CD1c-positive myeloid dendritic cell (primary cell): ENCODE measurements at regions not wholly inside any gene's neighbourhood (a gene's known extent, or its start where the extent isn't known, plus 50 kb on each side); places are given as distances from the start of the nearest gene placed in this dataset.

ENCODE experiments used
- DNase-seq: peaks from one replicate; pipeline ENCODE4 v3.0.0-alpha.2; 2016; ENCODE audit errors: extremely low spot score

- DNase-seq = peak; percentile 19
Observed at GRCh38 chr12:81958406-81958805, 199.3 kb upstream of the PPFIA2 start.

GRCh38 chr12:81957631-81958030, 198.5 kb upstream of the PPFIA2 start:
- DNase-seq = no peak

GRCh38 chr12:81956468-81956860, 197.3 kb upstream of the PPFIA2 start:
- DNase-seq = no peak

GRCh38 chr12:81953541-81953940, 194.4 kb upstream of the PPFIA2 start:
- no peak for DNase-seq

- DNase-seq = no peak
Observed at GRCh38 chr12:81950871-81951270, 191.7 kb upstream of the PPFIA2 start.

- DNase-seq = peak; percentile 65
Observed at GRCh38 chr12:81949841-81950308, 190.7 kb upstream of the PPFIA2 start.

- DNase-seq = no peak
Observed at GRCh38 chr12:81949416-81949815, 190.3 kb upstream of the PPFIA2 start.

- DNase-seq = peak; percentile 43
Observed at GRCh38 chr12:81944886-81945285, 185.7 kb upstream of the PPFIA2 start.

GRCh38 chr12:81942594-81942993, 183.4 kb upstream of the PPFIA2 start:
- DNase-seq = peak; percentile 68

GRCh38 chr12:81930037-81930436, 170.9 kb upstream of the PPFIA2 start:
- no peak for DNase-seq

- no peak for DNase-seq
Observed at GRCh38 chr12:81896771-81897170, 137.6 kb upstream of the PPFIA2 start.

- DNase-seq = no peak
Observed at GRCh38 chr12:81888961-81889360, 129.8 kb upstream of the PPFIA2 start.

GRCh38 chr12:81888106-81888740, 129.1 kb upstream of the PPFIA2 start:
- DNase-seq = no peak

- no peak for DNase-seq
Observed at GRCh38 chr12:81874586-81874985, 115.4 kb upstream of the PPFIA2 start.

GRCh38 chr12:81874166-81874565, 115.0 kb upstream of the PPFIA2 start:
- no peak for DNase-seq

GRCh38 chr12:81872400-81872799, 113.2 kb upstream of the PPFIA2 start:
- no peak for DNase-seq

GRCh38 chr12:81866081-81866480, 106.9 kb upstream of the PPFIA2 start:
- no peak for DNase-seq

- DNase-seq = no peak
Observed at GRCh38 chr12:81863406-81863805, 104.3 kb upstream of the PPFIA2 start.

GRCh38 chr12:81859521-81859920, 100.4 kb upstream of the PPFIA2 start:
- no peak for DNase-seq

- DNase-seq = no peak
Observed at GRCh38 chr12:81843599-81843998, 84.4 kb upstream of the PPFIA2 start.

GRCh38 chr12:81835783-81836182, 76.6 kb upstream of the PPFIA2 start:
- DNase-seq = no peak

- no peak for DNase-seq
Observed at GRCh38 chr12:81819991-81820633, 61.0 kb upstream of the PPFIA2 start.

- DNase-seq = no peak
Observed at GRCh38 chr12:81815611-81816010, 56.5 kb upstream of the PPFIA2 start.

- DNase-seq = no peak
Observed at GRCh38 chr12:81811778-81812125, 52.6 kb upstream of the PPFIA2 start.
